GM18526 (cell line): ENCODE measurements at regions not wholly inside any gene's neighbourhood (a gene's known extent, or its start where the extent isn't known, plus 50 kb on each side); places are given as distances from the start of the nearest gene placed in this dataset.

ENCODE experiments used
- POLR2A ChIP-seq: IDR thresholded peaks from 3 replicates; pipeline ENCODE4 v1.6.1; 2011; ENCODE audit not compliant: insufficient read length; ENCODE audit errors: extremely low read depth

DNA sequence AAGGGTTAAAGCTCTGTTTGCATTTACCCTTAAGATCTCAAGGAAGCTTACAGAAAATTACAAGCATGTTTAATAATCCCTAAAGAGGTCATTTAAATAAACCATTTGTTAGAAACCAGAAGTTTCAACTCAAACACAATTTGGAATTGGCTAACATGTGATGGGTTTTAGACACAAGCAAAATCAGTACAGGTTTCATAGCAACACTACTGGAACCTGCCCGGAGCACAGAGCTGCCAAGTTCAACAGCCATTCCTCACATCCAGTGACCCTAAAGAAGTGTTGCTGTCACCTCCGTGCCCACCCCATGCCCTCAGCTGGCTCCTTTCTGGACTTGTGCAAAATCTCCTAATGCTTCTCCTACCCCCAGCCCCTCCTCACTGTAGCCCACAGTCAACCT, 338.8 kb upstream of the AUTS2 start:
- no peak for TF ChIP-seq POLR2A

DNA sequence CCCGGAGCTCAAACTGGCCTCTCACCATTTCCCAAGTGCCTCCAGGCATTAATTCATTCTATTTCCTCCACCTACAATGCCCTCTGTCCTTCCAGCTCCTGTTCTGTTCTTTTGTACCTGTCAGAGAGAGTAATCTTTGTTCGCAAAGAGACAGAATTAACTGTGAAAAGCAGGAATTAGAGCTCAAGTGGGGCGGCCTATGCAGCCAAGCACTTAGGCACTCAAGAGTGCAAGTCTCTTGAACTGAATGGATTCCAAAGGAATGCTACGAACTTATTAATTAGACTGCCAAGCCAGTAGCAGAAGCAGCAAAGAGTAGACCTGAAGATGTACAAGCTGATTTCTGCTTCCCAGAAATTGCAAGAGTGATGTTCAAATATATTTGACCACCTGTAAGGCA, 338.3 kb upstream of the AUTS2 start:
- TF ChIP-seq POLR2A, result no peak

DNA sequence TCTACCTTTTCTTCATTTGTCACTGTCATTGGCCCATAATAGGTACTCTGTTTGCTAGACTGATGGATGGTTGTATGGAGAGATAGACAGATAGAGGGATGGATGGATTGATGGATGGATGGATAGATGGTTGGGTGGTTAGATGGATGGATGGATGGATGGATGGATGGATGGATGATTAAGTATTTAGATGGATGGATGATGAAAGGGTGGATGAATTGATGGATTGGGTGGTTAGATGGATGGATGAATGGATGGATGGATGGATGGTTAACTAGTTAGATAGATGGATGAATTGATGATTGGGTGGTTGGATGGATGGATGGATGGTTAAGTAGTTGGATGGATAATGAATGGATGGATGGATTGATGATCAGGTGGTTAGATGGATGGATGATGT, 334.7 kb upstream of the AUTS2 start:
- TF ChIP-seq POLR2A, result no peak

DNA sequence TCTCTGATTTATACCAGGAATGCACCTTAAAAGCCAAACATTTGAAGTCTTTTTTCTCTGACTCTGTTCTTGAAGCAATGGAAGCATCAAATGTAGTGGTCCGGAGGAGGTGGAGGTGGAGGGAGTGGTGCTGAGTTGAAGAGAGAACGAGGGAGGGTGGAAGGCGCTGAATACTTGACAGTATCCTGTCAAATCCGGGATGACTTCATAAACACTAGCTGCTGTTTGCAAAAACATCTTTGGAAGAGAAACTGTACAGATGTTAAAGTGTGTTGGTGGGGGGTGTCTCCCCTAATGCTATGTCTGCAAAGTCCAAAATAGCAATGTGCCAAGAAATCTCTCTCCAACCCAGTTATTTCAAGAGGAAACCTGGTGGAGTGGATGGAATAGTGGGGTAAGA, 328.5 kb upstream of the AUTS2 start:
- TF ChIP-seq POLR2A, result no peak

DNA sequence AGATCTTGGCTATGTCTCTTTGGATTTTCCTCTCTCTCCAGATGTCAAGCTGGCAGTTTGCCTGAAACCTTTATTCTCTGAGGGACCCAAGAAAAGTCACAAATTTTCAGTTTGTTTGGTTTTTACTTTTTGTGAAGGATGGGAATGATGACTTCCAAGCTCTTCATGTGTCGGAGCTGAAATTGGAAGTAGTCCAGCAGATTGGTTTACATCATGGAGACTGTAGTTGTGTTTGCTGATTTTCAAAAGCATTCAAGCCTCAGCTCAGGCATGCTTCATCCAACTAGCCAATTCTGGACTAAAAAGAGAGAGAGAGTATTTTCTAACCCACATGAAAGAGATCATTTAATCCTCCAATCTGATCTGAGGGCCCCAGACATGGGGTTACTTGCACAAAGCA, 326.2 kb upstream of the AUTS2 start:
- TF ChIP-seq POLR2A, result no peak

DNA sequence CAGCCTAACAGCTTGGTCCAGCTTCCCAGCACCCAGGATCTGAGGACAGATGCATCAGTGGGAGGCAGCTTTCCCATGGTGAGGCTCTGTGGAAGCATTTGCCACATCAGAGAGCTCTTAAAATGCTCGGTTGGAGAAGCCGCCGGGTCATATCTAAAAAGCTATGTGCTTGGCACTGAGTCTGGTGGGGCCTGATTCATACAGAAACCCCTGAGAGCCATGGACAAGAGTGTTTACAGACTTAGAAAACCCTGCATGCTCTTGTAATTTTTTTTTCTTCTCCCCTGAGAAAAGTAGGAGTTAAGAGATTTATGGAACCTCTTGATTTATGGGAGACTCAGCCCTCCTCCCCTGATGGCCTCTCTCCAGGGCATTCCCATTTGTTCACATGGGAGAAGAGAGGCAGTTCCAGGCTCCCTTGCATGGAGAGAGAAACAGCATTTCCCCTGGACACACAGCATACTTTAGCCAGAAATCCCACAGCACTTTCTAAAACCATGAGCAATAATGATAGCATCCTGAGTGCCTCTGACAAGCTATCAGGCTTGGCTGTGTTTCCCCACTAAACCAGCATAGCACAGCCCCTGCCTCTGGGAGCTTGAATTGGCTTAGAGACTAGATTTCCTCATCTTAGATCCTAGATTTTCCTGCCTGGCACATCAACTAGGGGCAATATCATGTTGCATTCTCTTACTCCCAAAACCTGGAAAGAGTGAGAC, 322.1 kb upstream of the AUTS2 start:
- TF ChIP-seq POLR2A, result no peak

DNA sequence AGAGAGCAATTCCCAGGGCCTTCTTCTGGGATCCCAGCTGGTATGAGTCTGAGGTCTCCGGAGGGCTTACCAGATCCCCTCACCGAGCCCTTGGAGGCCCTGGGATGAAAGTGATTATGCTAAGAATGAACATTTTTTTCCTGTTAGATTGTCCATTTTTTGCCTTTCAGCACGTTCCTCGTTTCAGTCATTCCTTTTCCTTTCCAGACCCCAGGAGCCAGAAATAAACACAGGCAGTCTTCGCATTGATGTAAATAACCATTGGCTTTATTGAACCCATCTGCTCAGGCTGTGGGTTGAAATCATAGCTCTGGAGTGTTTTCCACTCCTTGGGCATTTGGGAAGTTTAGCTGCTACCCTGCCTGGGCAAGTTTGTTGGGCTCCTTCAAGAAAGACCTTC, 320.9 kb upstream of the AUTS2 start:
- TF ChIP-seq POLR2A, result no peak

DNA sequence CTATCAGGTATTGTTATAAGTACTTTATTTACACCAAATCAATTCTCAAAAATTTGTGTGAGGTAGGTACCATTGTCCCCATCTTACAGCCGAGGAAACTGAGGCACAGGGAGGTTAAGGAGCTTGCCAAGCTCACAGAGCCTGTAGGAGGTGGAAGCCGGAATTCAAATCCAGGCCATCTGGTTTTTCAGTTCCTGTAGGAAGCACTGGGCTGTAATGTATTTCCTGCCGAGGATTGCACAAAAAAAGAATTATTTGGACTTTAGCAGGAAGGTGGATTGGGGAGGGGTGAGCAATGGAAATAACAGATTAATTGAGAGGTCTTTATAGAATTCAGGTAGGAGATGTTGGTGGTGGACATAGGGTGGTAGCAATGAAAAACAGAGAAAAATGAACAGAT, 315.3 kb upstream of the AUTS2 start:
- no peak for TF ChIP-seq POLR2A

DNA sequence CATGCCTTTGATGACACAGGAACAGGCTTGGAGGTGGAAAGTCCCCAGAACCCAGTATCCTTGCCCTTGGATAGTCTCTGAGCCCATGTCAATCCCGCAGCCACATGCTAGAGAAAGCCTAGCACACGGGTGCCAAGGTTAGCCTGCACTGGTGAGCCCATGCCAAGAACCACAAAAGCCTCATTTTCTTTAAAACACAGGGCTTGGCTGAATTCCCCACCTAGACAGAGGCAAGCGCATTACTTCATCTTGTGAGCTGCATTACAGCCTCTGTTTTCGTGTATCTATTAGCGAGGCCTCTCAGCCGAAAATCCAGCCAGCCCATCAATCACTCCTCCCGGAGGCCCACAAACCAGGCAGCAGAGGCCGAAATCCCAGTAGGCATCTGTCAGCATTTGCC, 314.9 kb upstream of the AUTS2 start:
- TF ChIP-seq POLR2A, result no peak

DNA sequence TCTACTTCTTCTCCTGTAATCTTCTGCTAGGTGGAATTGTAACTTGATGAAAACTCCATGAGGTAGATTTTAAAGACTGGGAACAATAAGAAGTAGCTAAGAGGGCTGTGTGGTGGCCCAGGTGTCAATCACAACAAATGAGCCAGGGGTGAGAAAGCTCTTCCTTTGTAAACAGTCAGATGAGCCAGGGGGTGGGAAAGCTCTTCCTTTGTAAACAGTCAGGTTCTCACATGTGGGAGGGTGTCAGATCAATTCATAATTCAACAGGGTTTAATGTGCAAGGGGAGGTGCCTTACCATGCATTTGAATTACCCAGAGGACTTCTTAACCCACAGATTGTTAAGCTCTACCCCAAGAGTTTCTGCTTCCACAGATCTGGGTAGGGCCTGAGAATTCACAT, 312.4 kb upstream of the AUTS2 start:
- TF ChIP-seq POLR2A, result no peak

DNA sequence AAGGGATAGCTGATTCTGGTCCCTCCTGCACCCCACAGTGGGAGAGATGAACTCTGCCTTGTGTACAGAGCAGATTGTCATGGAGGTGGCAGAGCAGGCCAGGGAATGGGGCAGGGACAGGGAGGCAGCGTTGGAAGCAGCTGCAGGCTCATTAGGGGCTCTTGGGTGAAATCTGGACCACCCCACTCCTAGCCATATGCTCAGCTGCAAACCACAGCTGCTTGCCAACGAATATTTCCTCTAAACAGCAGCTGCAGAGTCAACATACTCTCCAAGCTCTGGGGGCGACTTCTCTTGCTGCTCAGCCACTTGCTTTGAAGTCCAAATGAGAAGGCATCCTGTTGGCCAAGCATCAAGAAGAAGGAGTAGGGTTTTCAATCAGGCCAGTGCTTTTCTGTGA, 302.3 kb upstream of the AUTS2 start:
- TF ChIP-seq POLR2A, result no peak

DNA sequence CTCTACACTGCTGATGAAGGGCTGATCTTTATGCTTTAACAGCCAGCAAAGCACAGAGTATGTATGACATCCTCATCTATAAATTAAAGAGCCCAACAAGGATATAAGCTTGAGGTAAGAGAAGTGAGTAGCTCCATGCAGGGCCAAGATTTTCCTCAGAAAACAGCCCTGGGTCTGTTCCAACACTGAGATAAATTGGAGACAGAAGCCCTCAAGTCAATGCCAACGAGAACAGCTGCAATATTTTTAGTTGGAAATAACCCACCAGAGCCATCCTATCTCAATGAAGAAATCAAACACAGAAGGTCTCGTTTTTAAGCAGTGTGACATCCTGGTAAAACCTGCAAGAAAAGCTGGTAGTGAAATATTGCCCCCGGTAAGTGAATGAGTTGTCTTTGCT, 297.0 kb upstream of the AUTS2 start:
- TF ChIP-seq POLR2A, result no peak

DNA sequence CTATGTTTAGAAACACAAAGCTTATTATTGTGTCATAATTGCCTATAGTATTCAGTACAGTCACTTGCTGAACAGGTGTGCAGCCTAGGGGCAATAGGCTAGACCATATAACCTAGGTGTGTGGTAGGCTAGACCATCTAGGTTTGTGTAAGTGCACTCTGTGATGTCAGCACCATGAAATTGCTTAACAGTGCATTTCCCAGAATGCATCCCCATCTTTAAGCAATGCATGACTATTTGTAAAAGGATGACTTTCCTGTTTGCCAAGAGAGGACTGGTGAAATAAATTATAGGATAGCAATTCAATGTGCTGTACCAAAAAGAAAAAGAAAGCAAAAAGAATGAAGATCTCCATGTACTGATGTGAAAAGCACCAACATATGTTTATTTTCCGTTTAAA, 288.7 kb upstream of the AUTS2 start:
- TF ChIP-seq POLR2A, result no peak

DNA sequence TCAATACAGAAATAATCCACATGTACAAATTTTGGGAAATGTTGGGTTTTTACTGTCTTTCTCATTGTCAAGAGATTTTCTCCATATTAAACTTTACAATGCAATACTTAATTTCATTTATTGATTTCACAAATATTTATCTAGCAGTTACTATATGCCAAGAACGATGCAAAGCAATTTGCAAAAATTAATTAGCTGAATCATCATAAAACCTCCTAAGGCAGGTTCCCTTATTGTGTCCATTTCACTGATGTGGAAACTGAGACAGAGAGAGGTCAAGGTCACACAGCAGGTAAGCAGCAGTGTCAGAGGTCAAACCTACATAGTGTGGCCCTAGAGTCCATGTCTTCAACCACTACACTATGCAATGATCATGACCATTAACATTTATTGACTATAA, 286.8 kb upstream of the AUTS2 start:
- no peak for TF ChIP-seq POLR2A

DNA sequence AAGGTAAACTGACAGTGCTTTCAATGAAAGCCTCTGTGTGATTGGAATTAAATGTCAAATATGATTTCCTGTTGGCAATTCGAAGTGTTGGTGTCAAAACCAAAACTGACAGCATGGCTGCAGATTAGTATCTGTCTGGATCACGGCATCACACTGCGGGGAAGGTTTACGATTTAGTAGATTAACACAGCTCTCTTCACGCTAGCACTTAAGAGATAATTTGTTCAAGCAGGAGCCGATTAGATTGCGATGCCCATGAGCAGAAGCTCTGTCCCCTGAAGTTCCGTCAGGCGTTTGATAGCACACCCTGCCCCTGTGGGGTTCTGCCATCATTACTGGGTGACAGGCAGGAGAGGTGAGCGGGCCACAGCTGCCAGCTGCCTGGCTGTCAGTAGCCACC, 279.5 kb upstream of the AUTS2 start:
- no peak for TF ChIP-seq POLR2A

DNA sequence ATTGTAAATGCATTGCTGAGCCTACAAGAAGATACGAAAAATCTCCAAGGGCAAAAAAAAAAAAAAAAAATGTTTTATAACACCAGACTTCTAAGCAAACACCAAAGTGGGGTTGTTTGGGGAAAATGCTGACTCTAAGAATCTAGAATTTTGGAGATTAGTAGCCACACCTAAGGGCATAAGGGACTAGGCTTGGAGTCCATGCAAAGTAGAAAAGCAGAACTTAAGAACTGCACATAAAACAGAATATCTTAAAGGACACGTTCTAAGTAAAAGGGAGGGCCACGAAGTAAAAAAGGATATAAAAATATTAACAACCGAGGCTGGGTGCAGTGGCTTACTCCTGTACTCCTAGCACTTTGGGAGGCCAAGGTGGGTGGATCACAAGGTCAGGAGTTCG, 269.8 kb upstream of the AUTS2 start:
- TF ChIP-seq POLR2A, result no peak

DNA sequence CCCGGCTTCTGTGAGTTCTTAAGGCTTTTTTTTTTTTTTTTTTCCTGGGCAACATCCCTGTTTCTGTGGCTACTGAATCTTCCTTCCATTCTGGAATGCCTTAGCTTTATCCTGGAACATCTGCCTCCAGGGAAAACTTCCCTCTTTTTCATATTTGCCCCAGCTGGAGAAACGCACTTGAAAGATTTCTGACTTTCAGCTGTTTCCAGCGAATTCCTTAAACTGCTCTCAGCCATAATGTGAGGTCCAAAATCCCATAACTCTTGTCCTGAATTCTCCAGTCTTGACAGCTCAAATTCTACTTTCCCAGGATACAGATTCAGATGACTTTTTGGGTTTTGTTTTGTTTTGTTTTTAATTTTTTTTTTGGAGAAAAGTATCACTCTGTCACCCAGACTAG, 263.6 kb upstream of the AUTS2 start:
- no peak for TF ChIP-seq POLR2A

DNA sequence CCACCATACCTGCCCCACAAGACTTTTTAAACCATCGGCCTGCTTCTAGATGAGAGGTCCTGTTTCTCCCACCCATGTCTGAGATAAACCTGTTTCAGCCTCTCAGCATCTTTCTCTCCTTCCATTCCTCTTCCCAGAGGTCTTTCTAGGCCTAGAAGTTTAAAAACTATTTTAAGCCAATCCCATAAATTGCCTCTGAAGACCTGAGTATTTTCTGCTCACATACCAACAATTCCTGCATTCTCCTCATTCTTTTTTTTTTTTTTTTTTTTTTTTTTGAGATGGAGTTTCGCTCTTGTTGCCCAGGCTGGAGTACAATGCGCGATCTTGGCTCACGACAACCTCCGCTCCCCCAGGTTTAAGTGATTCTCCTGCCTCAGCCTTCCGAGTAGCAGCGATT, 262.9 kb upstream of the AUTS2 start:
- no peak for TF ChIP-seq POLR2A
